Ascending aorta (tissue), 2 donors: ENCODE measurements at regions not wholly inside any gene's neighbourhood (a gene's known extent, or its start where the extent isn't known, plus 50 kb on each side); places are given as distances from the start of the nearest gene placed in this dataset.
"Not testable (repeated sequence)": the region's sequence is repeated elsewhere in the genome, so short reads cannot be mapped to it uniquely, and the experiment has no call there.

Experiments
- DNase-seq, 2 donors: peaks; one replicate each; pipeline ENCODE4 v3.0.0-alpha.2; 2019; ENCODE audit warnings: low spot score in 2 of 2
- H3K27ac ChIP-seq, 2 donors: fragments of 200-600 bp; sonication (generic); one replicate each; pipeline ENCODE4 v1.5.1; 2016 to 2017; ENCODE audit warnings: mild to moderate bottlenecking in 1 of 2
- H3K27me3 ChIP-seq: fragments of 200-600 bp; sonication (generic); one replicate; pipeline ENCODE4 v1.5.1; 2017
- H3K36me3 ChIP-seq, 2 donors: fragments of 200-600 bp; sonication (generic); one replicate each; pipeline ENCODE4 v1.5.1; 2016
- H3K4me1 ChIP-seq, 2 donors: fragments of 200-600 bp; sonication (generic); one replicate each; pipeline ENCODE4 v1.5.1; 2016 to 2017; ENCODE audit warnings: mild to moderate bottlenecking in 1 of 2
- H3K4me3 ChIP-seq, 2 donors: fragments of 200-600 bp; sonication (generic); one replicate each; pipeline ENCODE4 v1.5.1; 2016 to 2017; ENCODE audit warnings: mild to moderate bottlenecking in 1 of 2
- H3K9me3 ChIP-seq, 2 donors: fragments of 200-600 bp; sonication (generic); one replicate each; pipeline ENCODE4 v1.5.1; 2016
- intact Hi-C: fragments of 100-400 bp; cut with DNase I; formaldehyde crosslinking; loops from one replicate; pipeline ENCODE4 v1.15.1; 2023
- TF ChIP-seq, protein P1 (sequence below), 3 experiments: fragments of 200-600 bp in 2 of 3; fragments of 450-650 bp in 1 of 3; sonication (generic) in 2 of 3; IDR thresholded peaks; one replicate each; pipeline ENCODE4 v1.5.1; 2016 to 2019; ENCODE audit warnings: antibody characterized with exemption in 3 of 3, mild to moderate bottlenecking in 1 of 3, moderate library complexity in 1 of 3

DNA sequence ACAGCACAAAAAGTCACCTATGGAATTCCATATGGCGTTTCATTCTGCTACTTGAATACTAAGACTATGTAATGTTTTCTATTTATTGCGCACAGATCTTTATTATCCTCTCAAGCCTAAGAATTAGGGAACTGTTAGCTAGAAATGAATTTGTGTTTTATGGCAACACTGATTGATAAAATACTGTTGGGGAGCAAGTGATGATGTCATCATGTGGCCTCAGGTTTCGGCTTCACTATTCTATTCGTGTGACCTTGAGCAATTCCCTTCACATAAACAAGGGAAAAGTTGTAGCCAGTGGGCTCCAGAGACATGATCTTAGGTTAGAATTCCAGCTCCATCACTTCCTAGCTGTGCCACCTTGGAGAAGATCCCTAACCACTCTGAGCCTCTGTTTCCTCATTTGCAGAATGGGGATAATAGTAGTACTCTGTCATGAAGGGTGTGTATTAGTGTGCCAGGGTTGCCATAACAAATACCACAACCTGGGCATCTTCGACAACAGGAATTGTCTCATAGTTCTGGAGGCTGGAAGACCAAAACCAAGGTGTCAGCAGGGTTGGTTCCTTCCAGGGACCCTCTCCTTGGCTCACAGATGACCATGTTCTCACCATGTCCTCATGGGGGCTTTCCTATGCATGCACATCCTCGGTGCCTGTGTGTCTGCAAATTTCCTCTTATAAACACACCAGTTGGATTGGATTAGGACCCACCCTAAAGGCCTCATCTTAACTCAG is 371.2 kb downstream of the RRAGC start:
- intact Hi-C loops = no loop called here
- TF ChIP-seq, protein P1, sequence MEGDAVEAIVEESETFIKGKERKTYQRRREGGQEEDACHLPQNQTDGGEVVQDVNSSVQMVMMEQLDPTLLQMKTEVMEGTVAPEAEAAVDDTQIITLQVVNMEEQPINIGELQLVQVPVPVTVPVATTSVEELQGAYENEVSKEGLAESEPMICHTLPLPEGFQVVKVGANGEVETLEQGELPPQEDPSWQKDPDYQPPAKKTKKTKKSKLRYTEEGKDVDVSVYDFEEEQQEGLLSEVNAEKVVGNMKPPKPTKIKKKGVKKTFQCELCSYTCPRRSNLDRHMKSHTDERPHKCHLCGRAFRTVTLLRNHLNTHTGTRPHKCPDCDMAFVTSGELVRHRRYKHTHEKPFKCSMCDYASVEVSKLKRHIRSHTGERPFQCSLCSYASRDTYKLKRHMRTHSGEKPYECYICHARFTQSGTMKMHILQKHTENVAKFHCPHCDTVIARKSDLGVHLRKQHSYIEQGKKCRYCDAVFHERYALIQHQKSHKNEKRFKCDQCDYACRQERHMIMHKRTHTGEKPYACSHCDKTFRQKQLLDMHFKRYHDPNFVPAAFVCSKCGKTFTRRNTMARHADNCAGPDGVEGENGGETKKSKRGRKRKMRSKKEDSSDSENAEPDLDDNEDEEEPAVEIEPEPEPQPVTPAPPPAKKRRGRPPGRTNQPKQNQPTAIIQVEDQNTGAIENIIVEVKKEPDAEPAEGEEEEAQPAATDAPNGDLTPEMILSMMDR (IDR thresholded peaks at IDR 0.05) = no peak
- no peaks in the 10 kb centered on the region for H3K36me3 ChIP-seq
- no peaks in the 10 kb centered on the region for H3K27me3 ChIP-seq
- H3K4me1 ChIP-seq = no peaks in the 10 kb centered on the region
- no peak for DNase-seq
- no peaks in the 10 kb centered on the region for H3K9me3 ChIP-seq
- no peak overlapping the region for H3K4me3 ChIP-seq
- H3K27ac ChIP-seq = no peak overlapping the region

DNA sequence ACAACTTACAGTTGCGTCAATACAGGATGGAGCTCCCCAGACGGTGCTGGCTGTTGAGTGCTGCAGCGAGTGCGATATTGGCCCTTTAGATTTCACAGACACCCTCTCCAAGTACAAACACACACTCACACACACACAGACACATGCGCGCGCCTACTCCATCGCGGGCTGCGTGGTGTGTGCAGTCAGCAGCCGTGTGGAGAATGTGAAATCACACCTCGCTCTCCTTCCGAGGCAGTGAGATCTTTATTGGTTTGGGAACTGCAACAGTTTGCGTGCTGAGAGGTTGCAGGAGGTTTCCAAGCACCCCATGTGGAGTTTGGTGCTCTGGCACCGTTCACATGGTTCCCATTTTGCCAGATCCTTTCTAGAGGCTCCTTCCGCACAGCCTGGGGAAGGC is 372.2 kb downstream of the RRAGC start:
- intact Hi-C loops = no loop called here
- no peaks in the 10 kb centered on the region for H3K4me1 ChIP-seq
- no peaks in the 10 kb centered on the region for H3K36me3 ChIP-seq
- TF ChIP-seq, protein P1 (IDR thresholded peaks at IDR 0.05) = no peak
- no peak overlapping the region for H3K4me3 ChIP-seq
- H3K27ac ChIP-seq = no peak overlapping the region
- DNase-seq = no peak
- H3K9me3 ChIP-seq = no peaks in the 10 kb centered on the region
- no peaks in the 10 kb centered on the region for H3K27me3 ChIP-seq

DNA sequence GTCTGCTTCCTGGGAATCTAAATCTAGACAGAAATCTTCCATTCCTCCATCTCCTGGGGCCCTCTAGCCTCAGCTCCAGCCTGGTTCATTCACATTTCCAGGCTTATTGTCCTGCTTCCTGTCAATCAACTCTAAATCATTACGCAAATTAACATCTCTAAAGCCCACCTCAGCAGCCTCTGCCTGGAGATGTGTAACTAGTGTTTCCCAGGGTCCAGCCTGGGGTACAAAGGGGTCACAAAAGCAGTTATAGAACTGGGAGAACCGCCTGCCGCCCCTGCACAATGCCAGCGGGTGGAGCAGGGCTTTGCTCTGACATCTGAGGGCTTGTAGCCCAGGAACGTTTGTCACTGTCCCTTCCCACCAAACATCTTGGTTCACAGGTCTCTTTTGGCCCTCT is 373.5 kb downstream of the RRAGC start:
- DNase-seq = no peak
- Histone ChIP-seq H3K4me3 (no peak overlapping the region), H3K4me1 (no peaks in the 10 kb centered on the region), H3K36me3 (no peaks in the 10 kb centered on the region), H3K27ac (no peak overlapping the region), H3K27me3 (no peaks in the 10 kb centered on the region), H3K9me3 (no peaks in the 10 kb centered on the region)
- intact Hi-C loops = no loop called here
- TF ChIP-seq, protein P1 (IDR thresholded peaks at IDR 0.05) = no peak

DNA sequence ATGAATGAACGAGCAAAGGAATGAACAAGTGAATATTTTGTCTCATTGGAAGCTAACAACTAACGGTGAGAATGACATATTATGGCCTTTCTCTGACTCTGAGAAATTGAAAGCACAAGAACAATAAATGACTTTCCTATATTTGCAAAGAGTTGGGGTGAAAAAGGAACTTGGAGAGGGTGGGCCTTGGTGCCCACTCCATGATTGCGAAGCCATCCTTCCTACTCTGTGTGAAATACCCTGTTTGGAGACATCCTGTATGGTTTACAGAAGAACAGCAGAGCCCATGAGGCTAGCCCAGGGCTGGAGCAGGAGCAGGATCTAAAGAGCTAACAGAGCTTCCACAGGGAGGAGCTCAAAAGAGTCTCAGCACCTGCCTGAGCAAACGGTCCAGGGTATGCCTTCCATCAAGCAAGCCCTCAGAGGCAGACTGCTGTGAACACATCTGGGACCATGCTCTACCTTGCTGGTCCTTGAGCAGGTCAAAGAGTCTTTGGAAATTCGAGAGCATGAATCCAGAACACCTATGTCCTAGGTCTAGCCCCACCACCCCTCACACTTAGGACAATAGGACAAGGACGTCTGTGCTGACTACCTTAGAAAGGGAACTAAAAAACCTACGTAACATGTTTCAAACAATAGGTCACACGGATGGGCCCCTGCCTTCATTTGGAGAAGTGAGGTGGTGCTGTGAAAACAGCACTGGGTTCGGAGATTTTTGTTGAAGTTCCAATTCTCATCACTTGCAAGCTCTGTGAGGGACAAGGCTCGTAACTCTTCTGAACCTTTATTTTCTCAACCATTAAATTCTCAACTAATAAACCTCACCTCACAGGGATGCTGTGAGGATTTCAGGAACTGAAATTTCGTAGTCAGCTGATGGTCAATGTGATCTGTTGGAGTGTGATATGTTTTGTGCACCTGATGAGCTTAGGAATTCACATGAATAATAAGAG is 377.4 kb downstream of the RRAGC start:
- Histone ChIP-seq H3K4me3 (no peak overlapping the region), H3K27ac (no peak overlapping the region), H3K27me3 (no peaks in the 10 kb centered on the region), H3K4me1 (no peaks in the 10 kb centered on the region), H3K36me3 (no peaks in the 10 kb centered on the region), H3K9me3 (no peaks in the 10 kb centered on the region)
- intact Hi-C loops = no loop called here
- TF ChIP-seq, protein P1 (IDR thresholded peaks at IDR 0.05) = no peak
- DNase-seq = no peak

DNA sequence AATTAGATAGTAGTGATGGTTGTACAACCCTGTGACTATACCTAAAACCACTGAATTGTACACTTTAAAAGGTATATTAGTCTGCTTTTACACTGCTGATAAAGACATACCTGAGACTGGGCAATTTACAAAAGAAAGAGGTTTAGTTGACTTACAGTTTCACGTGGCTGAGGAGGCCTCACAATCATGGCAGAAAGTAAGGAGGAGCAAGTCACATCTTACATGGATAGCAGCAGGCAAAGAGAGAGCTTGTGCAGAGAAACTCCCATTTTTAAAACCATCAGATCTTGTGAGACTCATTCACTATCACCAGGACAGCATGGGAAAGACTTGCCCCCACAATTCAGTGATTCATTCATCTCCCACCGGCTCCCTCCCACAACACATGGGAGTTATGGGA is 379.9 kb downstream of the RRAGC start:
- H3K36me3 ChIP-seq, intact Hi-C loops, H3K4me1 ChIP-seq, H3K9me3 ChIP-seq, H3K27ac ChIP-seq, H3K4me3 ChIP-seq, H3K27me3 ChIP-seq, DNase-seq: not testable (repeated sequence)

DNA sequence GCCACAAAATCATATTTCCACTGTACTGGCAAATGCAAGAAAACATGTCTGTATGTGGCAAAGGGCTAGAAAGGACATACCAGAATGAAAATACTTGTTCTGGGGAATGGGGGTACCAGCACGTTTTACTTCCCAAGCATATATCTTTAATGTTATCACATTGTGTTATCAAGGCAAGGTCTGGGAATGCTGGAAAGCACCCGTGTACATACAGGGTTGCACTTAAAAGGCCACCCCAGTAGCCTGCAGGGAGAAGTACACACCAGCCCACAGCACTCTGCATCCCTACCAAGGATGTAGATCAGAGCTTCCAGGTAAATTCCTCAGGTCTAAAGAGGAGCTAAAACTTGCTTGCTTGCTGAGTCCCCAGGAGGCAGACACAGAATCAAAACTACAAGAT is 381.8 kb downstream of the RRAGC start:
- Histone ChIP-seq H3K27me3 (no peaks in the 10 kb centered on the region), H3K9me3 (no peaks in the 10 kb centered on the region), H3K36me3 (no peaks in the 10 kb centered on the region), H3K27ac (no peak overlapping the region), H3K4me3 (no peak overlapping the region), H3K4me1 (no peaks in the 10 kb centered on the region)
- intact Hi-C loops = no loop called here
- TF ChIP-seq, protein P1 (IDR thresholded peaks at IDR 0.05) = no peak
- DNase-seq = no peak
